ENCODE measurements at regions not wholly inside any gene's neighbourhood (a gene's known extent, or its start where the extent isn't known, plus 50 kb on each side); places are given as distances from the start of the nearest gene placed in this dataset.

- TF ChIP-seq POLR2A (IDR thresholded peaks at IDR 0.05) (no peak), CTCF (IDR thresholded peaks at IDR 0.05) (no peak), POLR2AphosphoS5 (IDR thresholded peaks at IDR 0.05; ENCODE audit: insufficient read depth in 1 of 2, low read depth in 1 of 2) (no peak)
Observed at GRCh38 chr10:10434312-10434711, 583.4 kb upstream of the CELF2 start.
